HepG2 (cell line): ENCODE measurements at regions not wholly inside any gene's neighbourhood (a gene's known extent, or its start where the extent isn't known, plus 50 kb on each side); places are given as distances from the start of the nearest gene placed in this dataset.

Experiments used
- FOSL2 ChIP-seq: sonication (generic); formaldehyde crosslinking; IDR thresholded peaks from 2 replicates; pipeline ENCODE4 v1.4.0; 2020; ENCODE audit warnings: missing genetic modification reagents
- HOXA5 ChIP-seq: sonication (generic); formaldehyde crosslinking; IDR thresholded peaks from 2 replicates; pipeline ENCODE4 v1.4.0; 2020; ENCODE audit warnings: missing genetic modification reagents
- KDM4B ChIP-seq: sonication (generic); formaldehyde crosslinking; IDR thresholded peaks from 2 replicates; pipeline ENCODE4 v1.4.0; 2020; ENCODE audit warnings: missing genetic modification reagents
- KDM5B ChIP-seq: sonication (generic); formaldehyde crosslinking; IDR thresholded peaks from 2 replicates; pipeline ENCODE4 v1.4.0; 2020; ENCODE audit warnings: missing genetic modification reagents, mild to moderate bottlenecking, borderline replicate concordance
- KLF6 ChIP-seq: IDR thresholded peaks from 2 replicates; pipeline ENCODE4 v1.8.0; 2016; ENCODE audit warnings: missing biosample characterization, missing genetic modification reagents
- MTF1 ChIP-seq: sonication (generic); formaldehyde crosslinking; IDR thresholded peaks from 2 replicates; pipeline ENCODE4 v1.5.0; 2020; ENCODE audit warnings: missing genetic modification reagents
- ZFP36L2 ChIP-seq: sonication (generic); formaldehyde crosslinking; IDR thresholded peaks from 2 replicates; pipeline ENCODE4 v1.4.0; 2020; ENCODE audit warnings: missing genetic modification reagents
- ZNF326 ChIP-seq: sonication (generic); formaldehyde crosslinking; IDR thresholded peaks from 2 replicates; pipeline ENCODE4 v1.4.0; 2020; ENCODE audit warnings: missing genetic modification reagents, borderline replicate concordance
- ZNF329 ChIP-seq: sonication (generic); formaldehyde crosslinking; IDR thresholded peaks from 2 replicates; pipeline ENCODE4 v1.9.0; 2021; ENCODE audit warnings: low read depth, mild to moderate bottlenecking, missing genetic modification reagents
- ZNF547 ChIP-seq: sonication (generic); formaldehyde crosslinking; IDR thresholded peaks from 2 replicates; pipeline ENCODE4 v1.5.1; 2020; ENCODE audit warnings: mild to moderate bottlenecking, missing genetic modification reagents
- ZNF570 ChIP-seq: sonication (generic); formaldehyde crosslinking; IDR thresholded peaks from 2 replicates; pipeline ENCODE4 v1.4.0; 2020; ENCODE audit warnings: mild to moderate bottlenecking, missing genetic modification reagents, borderline replicate concordance
- ZNF572 ChIP-seq: sonication (generic); formaldehyde crosslinking; IDR thresholded peaks from 2 replicates; pipeline ENCODE4 v1.5.1; 2020; ENCODE audit warnings: mild to moderate bottlenecking, missing genetic modification reagents
- ZNF607 ChIP-seq: sonication (generic); formaldehyde crosslinking; IDR thresholded peaks from 2 replicates; pipeline ENCODE4 v1.5.1; 2020; ENCODE audit warnings: missing genetic modification reagents, mild to moderate bottlenecking, borderline replicate concordance
- ZNF687 ChIP-seq: sonication (generic); formaldehyde crosslinking; IDR thresholded peaks from 2 replicates; pipeline ENCODE4 v1.5.1; 2020; ENCODE audit warnings: mild to moderate bottlenecking, missing genetic modification reagents, moderate library complexity
- ZNF75D ChIP-seq: sonication (generic); formaldehyde crosslinking; IDR thresholded peaks from 2 replicates; pipeline ENCODE4 v1.8.1; 2023; ENCODE audit warnings: missing genetic modification reagents, mild to moderate bottlenecking, borderline replicate concordance
- TF ChIP-seq, protein P1 (sequence below): sonication (generic); formaldehyde crosslinking; IDR thresholded peaks from 2 replicates; pipeline ENCODE4 v1.5.0; 2020; ENCODE audit warnings: mild to moderate bottlenecking, missing genetic modification reagents, borderline replicate concordance
- TF ChIP-seq, protein P2 (sequence below): sonication (generic); formaldehyde crosslinking; IDR thresholded peaks from 2 replicates; pipeline ENCODE4 v1.5.0; 2020; ENCODE audit warnings: missing genetic modification reagents

DNA sequence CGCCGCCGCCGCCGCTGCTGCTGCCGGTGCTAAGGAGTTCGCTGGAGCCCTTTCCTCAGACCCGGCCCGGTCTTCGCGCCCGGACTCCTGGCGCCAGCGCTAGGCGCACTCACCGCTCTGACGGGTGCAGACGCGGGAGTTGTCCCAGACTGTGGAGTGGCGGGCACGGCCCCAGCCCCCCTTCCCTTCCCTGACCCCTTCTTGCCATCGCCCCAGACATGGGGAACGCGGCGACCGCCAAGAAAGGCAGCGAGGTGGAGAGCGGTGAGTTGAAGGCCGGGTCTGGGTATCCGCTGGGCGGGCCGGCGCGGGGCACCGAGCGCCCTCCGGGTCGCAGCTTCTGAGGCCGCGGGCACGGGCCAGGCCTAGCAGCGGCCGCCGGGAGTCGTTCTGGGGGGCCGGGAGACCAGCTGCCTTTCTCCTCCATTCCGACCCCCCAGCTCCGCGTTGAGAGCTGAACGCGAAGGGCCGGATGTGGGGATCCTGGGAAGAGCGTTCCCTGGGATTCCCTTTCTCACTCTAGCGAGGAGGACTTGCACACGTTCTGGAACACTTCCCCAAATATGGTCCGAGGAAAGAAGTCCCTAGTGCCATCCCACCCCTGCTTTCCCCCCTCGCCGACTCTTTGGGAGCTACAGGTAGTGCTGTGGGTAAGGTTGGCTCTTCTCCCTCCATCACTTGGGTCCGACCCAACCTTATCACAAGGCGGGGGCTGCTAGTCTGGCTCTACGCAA lies 65.8 kb upstream of the PRKACB start (continued):
- TF ChIP-seq, protein P1, sequence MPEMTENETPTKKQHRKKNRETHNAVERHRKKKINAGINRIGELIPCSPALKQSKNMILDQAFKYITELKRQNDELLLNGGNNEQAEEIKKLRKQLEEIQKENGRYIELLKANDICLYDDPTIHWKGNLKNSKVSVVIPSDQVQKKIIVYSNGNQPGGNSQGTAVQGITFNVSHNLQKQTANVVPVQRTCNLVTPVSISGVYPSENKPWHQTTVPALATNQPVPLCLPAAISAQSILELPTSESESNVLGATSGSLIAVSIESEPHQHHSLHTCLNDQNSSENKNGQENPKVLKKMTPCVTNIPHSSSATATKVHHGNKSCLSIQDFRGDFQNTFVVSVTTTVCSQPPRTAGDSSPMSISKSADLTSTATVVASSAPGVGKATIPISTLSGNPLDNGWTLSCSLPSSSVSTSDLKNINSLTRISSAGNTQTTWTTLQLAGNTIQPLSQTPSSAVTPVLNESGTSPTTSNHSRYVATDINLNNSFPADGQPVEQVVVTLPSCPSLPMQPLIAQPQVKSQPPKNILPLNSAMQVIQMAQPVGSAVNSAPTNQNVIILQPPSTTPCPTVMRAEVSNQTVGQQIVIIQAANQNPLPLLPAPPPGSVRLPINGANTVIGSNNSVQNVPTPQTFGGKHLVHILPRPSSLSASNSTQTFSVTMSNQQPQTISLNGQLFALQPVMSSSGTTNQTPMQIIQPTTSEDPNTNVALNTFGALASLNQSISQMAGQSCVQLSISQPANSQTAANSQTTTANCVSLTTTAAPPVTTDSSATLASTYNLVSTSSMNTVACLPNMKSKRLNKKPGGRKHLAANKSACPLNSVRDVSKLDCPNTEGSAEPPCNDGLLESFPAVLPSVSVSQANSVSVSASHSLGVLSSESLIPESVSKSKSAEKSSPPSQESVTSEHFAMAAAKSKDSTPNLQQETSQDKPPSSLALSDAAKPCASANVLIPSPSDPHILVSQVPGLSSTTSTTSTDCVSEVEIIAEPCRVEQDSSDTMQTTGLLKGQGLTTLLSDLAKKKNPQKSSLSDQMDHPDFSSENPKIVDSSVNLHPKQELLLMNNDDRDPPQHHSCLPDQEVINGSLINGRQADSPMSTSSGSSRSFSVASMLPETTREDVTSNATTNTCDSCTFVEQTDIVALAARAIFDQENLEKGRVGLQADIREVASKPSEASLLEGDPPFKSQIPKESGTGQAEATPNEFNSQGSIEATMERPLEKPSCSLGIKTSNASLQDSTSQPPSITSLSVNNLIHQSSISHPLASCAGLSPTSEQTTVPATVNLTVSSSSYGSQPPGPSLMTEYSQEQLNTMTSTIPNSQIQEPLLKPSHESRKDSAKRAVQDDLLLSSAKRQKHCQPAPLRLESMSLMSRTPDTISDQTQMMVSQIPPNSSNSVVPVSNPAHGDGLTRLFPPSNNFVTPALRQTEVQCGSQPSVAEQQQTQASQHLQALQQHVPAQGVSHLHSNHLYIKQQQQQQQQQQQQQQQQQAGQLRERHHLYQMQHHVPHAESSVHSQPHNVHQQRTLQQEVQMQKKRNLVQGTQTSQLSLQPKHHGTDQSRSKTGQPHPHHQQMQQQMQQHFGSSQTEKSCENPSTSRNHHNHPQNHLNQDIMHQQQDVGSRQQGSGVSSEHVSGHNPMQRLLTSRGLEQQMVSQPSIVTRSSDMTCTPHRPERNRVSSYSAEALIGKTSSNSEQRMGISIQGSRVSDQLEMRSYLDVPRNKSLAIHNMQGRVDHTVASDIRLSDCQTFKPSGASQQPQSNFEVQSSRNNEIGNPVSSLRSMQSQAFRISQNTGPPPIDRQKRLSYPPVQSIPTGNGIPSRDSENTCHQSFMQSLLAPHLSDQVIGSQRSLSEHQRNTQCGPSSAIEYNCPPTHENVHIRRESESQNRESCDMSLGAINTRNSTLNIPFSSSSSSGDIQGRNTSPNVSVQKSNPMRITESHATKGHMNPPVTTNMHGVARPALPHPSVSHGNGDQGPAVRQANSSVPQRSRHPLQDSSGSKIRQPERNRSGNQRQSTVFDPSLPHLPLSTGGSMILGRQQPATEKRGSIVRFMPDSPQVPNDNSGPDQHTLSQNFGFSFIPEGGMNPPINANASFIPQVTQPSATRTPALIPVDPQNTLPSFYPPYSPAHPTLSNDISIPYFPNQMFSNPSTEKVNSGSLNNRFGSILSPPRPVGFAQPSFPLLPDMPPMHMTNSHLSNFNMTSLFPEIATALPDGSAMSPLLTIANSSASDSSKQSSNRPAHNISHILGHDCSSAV (CRISPR knock-in tag) = no peak
- TF ChIP-seq KDM4B = no peak
- TF ChIP-seq ZNF326 (CRISPR knock-in tag) = no peak
- TF ChIP-seq FOSL2 (CRISPR knock-in tag) = no peak
- no peak for TF ChIP-seq ZNF329 (CRISPR knock-in tag)
- TF ChIP-seq KLF6 (CRISPR knock-in tag) = no peak
- 0 out of 2 replicates have a peak, but pooled peaks have one; percentile 29 for TF ChIP-seq HOXA5 (CRISPR knock-in tag)
- TF ChIP-seq ZNF570 (CRISPR knock-in tag) = no peak
- TF ChIP-seq, protein P2, sequence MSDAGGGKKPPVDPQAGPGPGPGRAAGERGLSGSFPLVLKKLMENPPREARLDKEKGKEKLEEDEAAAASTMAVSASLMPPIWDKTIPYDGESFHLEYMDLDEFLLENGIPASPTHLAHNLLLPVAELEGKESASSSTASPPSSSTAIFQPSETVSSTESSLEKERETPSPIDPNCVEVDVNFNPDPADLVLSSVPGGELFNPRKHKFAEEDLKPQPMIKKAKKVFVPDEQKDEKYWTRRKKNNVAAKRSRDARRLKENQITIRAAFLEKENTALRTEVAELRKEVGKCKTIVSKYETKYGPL = no peak
- TF ChIP-seq MTF1 (CRISPR knock-in tag) = no peak
- no peak for TF ChIP-seq ZNF75D (CRISPR knock-in tag)
- peak; percentile 67; the same call in 1 of the 2 replicates for TF ChIP-seq ZNF572 (CRISPR knock-in tag)
- 0 out of 2 replicates have a peak, but pooled peaks have one; percentile 66 for TF ChIP-seq ZNF547
- TF ChIP-seq ZFP36L2 (CRISPR knock-in tag) = no peak
- TF ChIP-seq KDM5B (CRISPR knock-in tag) = peak; percentile 15; the same call in 1 of the 2 replicates
- TF ChIP-seq ZNF687 (CRISPR knock-in tag) = peak; percentile 73
- no peak; the same call in 1 of the 2 replicates for TF ChIP-seq ZNF607 (CRISPR knock-in tag)
